ENCODE measurements at regions not wholly inside any gene's neighbourhood (a gene's known extent, or its start where the extent isn't known, plus 50 kb on each side); places are given as distances from the start of the nearest gene placed in this dataset.

- no peak overlapping the region for H3K4me3 ChIP-seq (ENCODE audit: low read length)
- TF ChIP-seq ZNF274 (IDR thresholded peaks at IDR 0.05; ENCODE audit: low read depth, low read length) = no peak
Measured at GRCh38 chr10:43759216-43759615, 110.5 kb upstream of the ZNF32 start.

GRCh38 chr10:43756341-43756740, 107.7 kb upstream of the ZNF32 start:
- H3K4me3 ChIP-seq (ENCODE audit: low read length) = no peak overlapping the region
- no peak for TF ChIP-seq ZNF274 (IDR thresholded peaks at IDR 0.05; ENCODE audit: low read depth, low read length)

DNA sequence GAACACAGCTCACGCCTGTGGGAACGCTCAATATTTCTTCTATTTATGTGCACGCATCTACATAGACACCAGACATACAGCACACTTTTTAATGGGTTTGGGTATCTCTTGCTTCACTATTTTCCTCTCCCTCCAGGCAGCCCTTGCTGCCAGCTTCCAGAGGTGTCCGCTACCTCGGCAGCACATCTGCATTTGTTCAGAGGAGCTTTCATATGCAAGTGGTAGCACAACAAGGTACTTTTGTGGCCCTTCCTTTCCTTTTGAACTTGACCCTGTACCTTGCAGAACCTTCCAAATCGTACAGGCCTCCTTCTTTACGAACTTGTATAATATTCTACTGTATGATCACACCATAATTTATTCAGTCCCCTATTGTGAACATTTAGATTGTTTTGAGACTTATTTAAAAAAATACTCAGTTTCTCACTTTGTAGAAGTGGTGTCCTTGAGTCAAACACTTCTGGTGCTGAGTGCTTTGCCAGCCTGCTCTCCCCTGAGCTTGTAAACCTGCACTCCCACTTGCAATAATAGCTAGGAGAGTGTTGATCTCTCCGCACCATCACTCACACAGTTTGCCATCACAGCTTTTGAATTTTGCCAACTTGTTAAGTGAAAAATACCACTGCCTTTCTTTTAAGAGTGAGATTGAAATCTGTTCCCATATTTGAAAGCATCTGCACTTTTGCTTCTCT, 106.0 kb upstream of the ZNF32 start:
- H3K4me3 ChIP-seq (ENCODE audit: low read length) = no peak overlapping the region
- TF ChIP-seq ZNF274 (IDR thresholded peaks at IDR 0.05; ENCODE audit: low read depth, low read length) = no peak

GRCh38 chr10:43753397-43754061, 104.8 kb upstream of the ZNF32 start:
- TF ChIP-seq ZNF274 (IDR thresholded peaks at IDR 0.05; ENCODE audit: low read depth, low read length) = no peak
- H3K4me3 ChIP-seq (ENCODE audit: low read length) = no peak overlapping the region

DNA sequence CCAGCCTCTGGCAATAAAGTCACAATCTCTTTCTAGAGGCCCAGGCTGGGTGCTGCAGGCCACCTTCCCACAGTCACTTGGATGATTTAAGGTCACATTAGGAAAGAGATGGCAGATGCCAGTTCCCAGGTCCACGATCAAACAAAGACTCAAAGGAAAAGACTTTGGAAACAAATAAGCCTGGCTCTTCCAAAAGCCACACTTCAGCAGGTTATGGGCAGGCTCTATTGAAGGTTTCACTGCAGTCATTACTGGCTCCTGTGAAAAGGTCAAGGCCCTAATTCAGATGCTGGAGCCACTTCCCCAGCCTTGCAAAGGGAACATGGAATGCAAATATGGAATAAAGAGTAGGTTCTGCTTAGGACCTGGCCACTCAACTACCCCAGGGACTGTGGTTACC, 104.0 kb upstream of the ZNF32 start:
- TF ChIP-seq ZNF274 (IDR thresholded peaks at IDR 0.05; ENCODE audit: low read depth, low read length) = no peak

GRCh38 chr10:43751646-43752045, 103.0 kb upstream of the ZNF32 start:
- no peak overlapping the region for H3K4me3 ChIP-seq (ENCODE audit: low read length)
- no peak for TF ChIP-seq ZNF274 (IDR thresholded peaks at IDR 0.05; ENCODE audit: low read depth, low read length)

More for the DNA sequence above, 104.0 kb upstream of the ZNF32 start:
- no peak overlapping the region for H3K4me3 ChIP-seq (ENCODE audit: low read length)

GRCh38 chr10:43749940-43750552, 101.4 kb upstream of the ZNF32 start:
- TF ChIP-seq ZNF274 (IDR thresholded peaks at IDR 0.05; ENCODE audit: low read depth, low read length) = no peak
- no peak overlapping the region for H3K4me3 ChIP-seq (ENCODE audit: low read length)

- no peak overlapping the region for H3K4me3 ChIP-seq (ENCODE audit: low read length)
- TF ChIP-seq ZNF274 (IDR thresholded peaks at IDR 0.05; ENCODE audit: low read depth, low read length) = no peak
Measured at GRCh38 chr10:43749145-43749576, 100.5 kb upstream of the ZNF32 start.

GRCh38 chr10:43748560-43748959, 99.9 kb upstream of the ZNF32 start:
- TF ChIP-seq ZNF274 (IDR thresholded peaks at IDR 0.05; ENCODE audit: low read depth, low read length) = no peak

DNA sequence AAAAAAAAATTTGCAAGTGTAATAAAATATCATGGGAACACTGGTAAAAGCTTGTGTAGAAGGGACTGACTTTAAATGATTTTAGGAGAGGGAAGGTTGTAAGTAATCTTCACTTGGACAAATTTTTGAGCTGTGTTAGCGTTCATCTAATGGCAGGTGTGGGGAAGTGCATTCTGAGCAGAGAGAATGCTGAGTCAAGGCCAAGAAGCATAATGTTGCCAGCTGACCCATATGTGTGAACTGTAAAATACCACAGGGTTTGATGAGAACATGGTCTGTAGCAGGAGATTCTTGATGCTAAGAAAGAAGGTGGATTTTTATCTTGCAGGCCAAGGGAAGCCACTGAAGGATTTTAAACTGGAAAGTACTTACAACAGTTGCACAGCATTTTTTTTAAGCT, 98.2 kb upstream of the ZNF32 start:
- TF ChIP-seq ZNF274 (IDR thresholded peaks at IDR 0.05; ENCODE audit: low read depth, low read length) = no peak
- H3K4me3 ChIP-seq (ENCODE audit: low read length) = no peak overlapping the region

More at GRCh38 chr10:43748560-43748959, 99.9 kb upstream of the ZNF32 start:
- H3K4me3 ChIP-seq (ENCODE audit: low read length) = no peak overlapping the region

- no peak for TF ChIP-seq ZNF274 (IDR thresholded peaks at IDR 0.05; ENCODE audit: low read depth, low read length)
- no peak overlapping the region for H3K4me3 ChIP-seq (ENCODE audit: low read length)
Measured at GRCh38 chr10:43739161-43739560, 90.5 kb upstream of the ZNF32 start.

DNA sequence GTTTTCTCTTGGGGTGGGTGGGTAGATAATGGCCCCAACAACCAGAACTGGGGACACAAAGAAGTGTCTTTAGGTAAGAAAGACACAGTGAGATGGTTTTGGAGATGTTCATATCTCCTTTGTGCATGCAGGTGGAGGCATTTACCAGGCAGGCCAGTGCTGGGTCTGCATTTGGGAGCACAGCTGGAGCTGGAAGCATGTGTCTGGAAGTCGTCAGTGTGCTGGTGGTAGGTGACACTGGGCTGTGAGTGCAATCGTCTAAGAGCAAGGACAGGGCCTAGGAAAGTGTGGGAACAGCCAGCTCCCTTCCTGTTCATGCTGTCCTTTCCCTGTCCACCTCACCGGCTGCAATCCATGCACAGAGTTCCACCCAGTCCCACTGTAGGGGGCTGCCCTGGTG, 88.3 kb upstream of the ZNF32 start:
- no peak for TF ChIP-seq ZNF274 (IDR thresholded peaks at IDR 0.05; ENCODE audit: low read depth, low read length)
- no peak overlapping the region for H3K4me3 ChIP-seq (ENCODE audit: low read length)

- no peak for TF ChIP-seq ZNF274 (IDR thresholded peaks at IDR 0.05; ENCODE audit: low read depth, low read length)
- H3K4me3 ChIP-seq (ENCODE audit: low read length) = no peak overlapping the region
Measured at GRCh38 chr10:43735907-43736306, 87.2 kb upstream of the ZNF32 start.

DNA sequence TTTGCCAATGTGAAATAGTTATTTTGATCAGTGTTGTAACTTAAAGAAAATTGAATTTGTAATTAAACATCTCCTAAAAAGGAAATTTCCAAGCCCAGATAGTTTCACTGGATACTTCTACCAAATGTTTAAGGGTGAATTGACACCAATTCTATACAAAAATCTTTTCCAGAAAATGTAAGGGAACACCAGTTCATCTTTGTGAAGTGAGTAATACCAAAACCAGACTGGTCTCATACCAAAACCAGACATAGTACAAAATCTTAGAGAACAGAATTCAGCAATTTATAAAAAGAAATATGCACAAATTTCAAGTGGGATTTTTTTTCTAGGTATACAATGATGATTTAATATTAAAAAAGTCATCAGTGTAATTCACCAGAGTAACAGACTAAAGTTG, 86.0 kb upstream of the ZNF32 start:
- no peak overlapping the region for H3K4me3 ChIP-seq (ENCODE audit: low read length)
- TF ChIP-seq ZNF274 (IDR thresholded peaks at IDR 0.05; ENCODE audit: low read depth, low read length) = no peak

DNA sequence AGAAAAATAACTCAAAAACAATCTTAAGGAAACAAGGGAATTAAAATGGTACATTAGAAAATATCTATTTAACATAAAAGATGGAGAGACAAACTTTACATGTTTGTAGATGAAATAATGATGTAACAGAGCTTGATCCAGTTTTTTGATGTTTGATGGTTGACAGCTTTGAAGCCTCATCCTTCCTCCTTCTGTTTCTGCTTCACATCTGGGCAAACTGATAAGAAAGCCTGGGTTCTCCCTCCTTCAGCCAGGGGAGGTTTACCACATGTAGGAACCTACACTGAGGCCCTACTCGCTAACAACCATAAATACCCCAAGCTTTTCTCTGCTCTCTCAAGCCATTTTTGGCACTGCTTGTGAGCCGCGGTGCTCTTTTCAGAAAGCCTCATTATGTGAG, 82.8 kb upstream of the ZNF32 start:
- no peak for TF ChIP-seq ZNF274 (IDR thresholded peaks at IDR 0.05; ENCODE audit: low read depth, low read length)
- no peak overlapping the region for H3K4me3 ChIP-seq (ENCODE audit: low read length)

All from GM08714 (cell line).